ENCODE measurements at regions not wholly inside any gene's neighbourhood (a gene's known extent, or its start where the extent isn't known, plus 50 kb on each side); places are given as distances from the start of the nearest gene placed in this dataset.
"Not testable (repeated sequence)": the region's sequence is repeated elsewhere in the genome, so short reads cannot be mapped to it uniquely, and the experiment has no call there.

DNA sequence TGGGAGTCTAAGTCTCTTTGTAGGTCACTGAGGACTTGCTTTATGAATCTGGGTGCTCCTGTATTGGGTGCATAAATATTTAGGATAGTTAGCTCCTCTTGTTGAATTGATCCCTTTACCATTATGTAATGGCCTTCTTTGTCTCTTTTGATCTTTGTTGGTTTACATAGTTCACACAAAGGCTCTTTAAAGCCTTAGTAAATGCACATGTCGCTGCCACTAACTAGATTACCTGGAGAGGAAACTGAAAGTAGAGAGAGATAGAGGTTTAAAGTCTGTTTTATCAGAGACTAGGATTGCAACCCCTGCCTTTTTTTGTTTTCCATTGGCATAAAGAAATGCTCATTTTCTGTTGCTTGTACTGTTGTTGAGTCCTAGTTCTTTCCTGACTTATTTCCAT lies 392.4 kb upstream of the GBE1 start:
- H3K27me3 ChIP-seq (ENCODE audit: control insufficient read depth in 2 of 2, insufficient read depth in 1 of 2, low read length in 1 of 2); H3K27ac ChIP-seq (ENCODE audit: low read depth in 1 of 2, low read length in 1 of 2); DNase-seq (ENCODE audit: low read depth in 6 of 9, low spot score in 9 of 9); H3K36me3 ChIP-seq (ENCODE audit: control insufficient read depth in 2 of 2, insufficient read depth in 2 of 2, low read length in 1 of 2); H3K4me1 ChIP-seq (ENCODE audit: control insufficient read depth in 2 of 2, insufficient read depth in 2 of 2, low read length in 2 of 2); H3K4me3 ChIP-seq (ENCODE audit: low read length in 2 of 2); H3K9me3 ChIP-seq (ENCODE audit: control insufficient read depth in 2 of 2, insufficient read depth in 1 of 2, low read length in 1 of 2): not testable (repeated sequence)
- WGBS = 88% methylated on average over 1 of the region's 1 CpG

DNA sequence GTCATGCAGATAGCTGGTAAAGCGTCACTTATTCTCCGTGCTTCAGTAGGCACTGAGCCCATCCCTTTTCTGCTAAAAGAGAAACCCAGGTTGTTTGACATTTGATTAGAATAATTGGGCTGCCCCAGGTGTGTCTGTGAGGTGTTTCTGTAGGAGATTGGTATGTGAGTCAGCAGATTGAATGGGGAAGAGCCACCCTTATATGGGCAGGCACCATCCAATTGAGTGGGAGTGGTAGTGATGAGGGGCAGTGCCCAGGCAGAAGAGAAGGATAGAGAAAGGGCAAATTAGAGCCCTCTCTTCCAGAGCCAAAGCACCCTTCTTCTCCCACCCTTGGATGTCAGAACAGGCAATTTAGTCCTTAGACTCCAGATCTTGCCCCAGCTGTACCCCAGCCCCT lies 384.3 kb upstream of the GBE1 start:
- H3K27ac ChIP-seq (ENCODE audit: low read depth in 1 of 2, low read length in 1 of 2) = no peak overlapping the region
- H3K27me3 ChIP-seq (ENCODE audit: control insufficient read depth in 2 of 2, insufficient read depth in 1 of 2, low read length in 1 of 2) = no peaks in the 10 kb centered on the region
- WGBS = 72% methylated on average over 2 of the region's 2 CpGs
- H3K36me3 ChIP-seq (ENCODE audit: control insufficient read depth in 2 of 2, insufficient read depth in 2 of 2, low read length in 1 of 2) = no peaks in the 10 kb centered on the region
- DNase-seq (ENCODE audit: low read depth in 6 of 9, low spot score in 9 of 9) = no peak
- no peaks in the 10 kb centered on the region for H3K9me3 ChIP-seq (ENCODE audit: control insufficient read depth in 2 of 2, insufficient read depth in 1 of 2, low read length in 1 of 2)
- H3K4me1 ChIP-seq (ENCODE audit: control insufficient read depth in 2 of 2, insufficient read depth in 2 of 2, low read length in 2 of 2) = no peaks in the 10 kb centered on the region
- H3K4me3 ChIP-seq (ENCODE audit: low read length in 2 of 2) = no peak overlapping the region

DNA sequence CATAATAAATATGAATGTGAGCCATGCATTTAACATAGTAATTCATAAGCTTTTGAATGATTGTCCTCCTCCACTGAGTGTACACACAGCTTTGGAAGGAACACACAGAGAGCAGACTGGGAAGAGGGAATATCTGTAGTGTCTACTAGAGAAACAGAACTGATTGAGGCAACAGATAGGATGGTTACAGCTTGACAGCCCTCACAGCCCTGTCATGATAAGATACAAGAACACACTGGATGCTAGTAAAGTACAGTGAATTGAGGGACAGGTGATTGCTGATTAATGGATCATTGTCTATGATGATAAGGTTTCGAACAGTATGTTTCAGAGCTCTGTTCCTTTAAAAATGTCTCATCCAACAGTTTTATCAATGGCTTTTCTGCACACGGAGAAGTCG lies 383.4 kb upstream of the GBE1 start:
- Histone ChIP-seq H3K4me1 (ENCODE audit: control insufficient read depth in 2 of 2, insufficient read depth in 2 of 2, low read length in 2 of 2) (no peaks in the 10 kb centered on the region), H3K36me3 (ENCODE audit: control insufficient read depth in 2 of 2, insufficient read depth in 2 of 2, low read length in 1 of 2) (no peaks in the 10 kb centered on the region), H3K27ac (ENCODE audit: low read depth in 1 of 2, low read length in 1 of 2) (no peak overlapping the region), H3K27me3 (ENCODE audit: control insufficient read depth in 2 of 2, insufficient read depth in 1 of 2, low read length in 1 of 2) (no peaks in the 10 kb centered on the region), H3K9me3 (ENCODE audit: control insufficient read depth in 2 of 2, insufficient read depth in 1 of 2, low read length in 1 of 2) (no peaks in the 10 kb centered on the region), H3K4me3 (ENCODE audit: low read length in 2 of 2) (no peak overlapping the region)
- 95% methylated on average over 3 of the region's 3 CpGs for WGBS
- no peak for DNase-seq (ENCODE audit: low read depth in 6 of 9, low spot score in 9 of 9)

DNA sequence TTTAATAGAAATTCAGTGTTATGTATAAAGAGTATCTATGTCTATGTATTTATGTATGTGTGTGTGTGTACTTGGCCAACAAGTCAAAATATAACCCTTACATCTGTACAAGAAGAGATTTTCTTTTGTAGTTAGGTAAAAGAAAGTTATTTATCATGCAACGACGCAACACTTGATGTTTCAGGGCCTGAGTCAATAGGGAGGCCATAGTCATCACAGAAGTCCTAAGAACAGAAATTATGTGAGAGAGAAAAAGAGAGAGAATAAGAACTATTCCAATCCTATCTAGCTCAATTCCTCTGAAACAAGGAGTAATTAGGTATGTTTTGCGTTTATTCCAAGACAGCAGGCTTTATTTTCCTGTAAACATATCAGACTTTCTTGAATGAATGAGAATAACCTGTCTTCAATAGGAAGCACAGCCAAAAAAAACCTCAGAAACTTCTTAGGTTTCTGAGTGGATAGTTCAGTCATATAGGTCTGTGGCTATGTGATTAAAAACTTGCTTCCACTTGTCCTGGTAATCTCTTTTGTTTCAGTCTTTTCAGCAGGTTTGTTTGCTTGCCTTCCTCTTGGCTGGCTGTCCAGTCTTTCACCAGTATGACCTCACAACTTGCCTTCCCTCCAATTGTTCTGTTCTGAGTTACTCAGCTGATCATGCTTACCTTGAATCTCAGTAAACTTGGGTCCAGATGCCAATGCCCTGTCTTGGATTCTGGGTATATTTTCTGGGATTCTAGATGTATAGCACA lies 382.4 kb upstream of the GBE1 start:
- peak in 1 of 9 donors; percentile 2 for DNase-seq (ENCODE audit: low read depth in 6 of 9, low spot score in 9 of 9)
- no peaks in the 10 kb centered on the region for H3K36me3 ChIP-seq (ENCODE audit: control insufficient read depth in 2 of 2, insufficient read depth in 2 of 2, low read length in 1 of 2)

DNA sequence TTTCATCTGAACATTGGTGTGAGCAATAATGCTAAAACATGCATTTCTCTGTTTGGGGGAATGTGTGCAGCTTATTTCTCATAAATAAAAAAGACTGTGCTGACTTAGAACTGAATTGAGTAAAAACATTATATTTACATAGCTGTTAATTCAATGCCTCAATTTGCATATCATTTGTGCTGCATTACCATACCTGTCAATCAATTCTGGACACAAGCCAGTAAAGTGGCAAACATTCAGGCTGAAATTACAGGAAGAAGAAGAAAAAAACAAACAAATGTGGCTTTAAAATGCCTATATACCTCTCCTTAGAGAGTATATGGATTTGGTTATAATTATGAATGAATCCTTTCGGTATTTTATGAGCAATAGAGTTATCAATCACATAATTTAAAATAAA lies 380.1 kb upstream of the GBE1 start:
- H3K27ac ChIP-seq (ENCODE audit: low read depth in 1 of 2, low read length in 1 of 2) = no peak overlapping the region
- no peaks in the 10 kb centered on the region for H3K36me3 ChIP-seq (ENCODE audit: control insufficient read depth in 2 of 2, insufficient read depth in 2 of 2, low read length in 1 of 2)
- no peak for DNase-seq (ENCODE audit: low read depth in 6 of 9, low spot score in 9 of 9)
- peaks cover 0 to 5% of the 10 kb centered on the region in 2 donors for H3K9me3 ChIP-seq (ENCODE audit: control insufficient read depth in 2 of 2, insufficient read depth in 1 of 2, low read length in 1 of 2)
- H3K27me3 ChIP-seq (ENCODE audit: control insufficient read depth in 2 of 2, insufficient read depth in 1 of 2, low read length in 1 of 2) = no peaks in the 10 kb centered on the region
- no peak overlapping the region for H3K4me3 ChIP-seq (ENCODE audit: low read length in 2 of 2)
- no peaks in the 10 kb centered on the region for H3K4me1 ChIP-seq (ENCODE audit: control insufficient read depth in 2 of 2, insufficient read depth in 2 of 2, low read length in 2 of 2)
- 89% methylated on average over 1 of the region's 1 CpG for WGBS

More for the DNA sequence above, 382.4 kb upstream of the GBE1 start:
- WGBS = 94% methylated on average over 3 of the region's 3 CpGs
- Histone ChIP-seq H3K9me3 (ENCODE audit: control insufficient read depth in 2 of 2, insufficient read depth in 1 of 2, low read length in 1 of 2) (peaks cover 0 to 5% of the 10 kb centered on the region in 2 donors), H3K4me3 (ENCODE audit: low read length in 2 of 2) (no peak overlapping the region), H3K4me1 (ENCODE audit: control insufficient read depth in 2 of 2, insufficient read depth in 2 of 2, low read length in 2 of 2) (no peaks in the 10 kb centered on the region), H3K27me3 (ENCODE audit: control insufficient read depth in 2 of 2, insufficient read depth in 1 of 2, low read length in 1 of 2) (no peaks in the 10 kb centered on the region), H3K27ac (ENCODE audit: low read depth in 1 of 2, low read length in 1 of 2) (no peak overlapping the region)

DNA sequence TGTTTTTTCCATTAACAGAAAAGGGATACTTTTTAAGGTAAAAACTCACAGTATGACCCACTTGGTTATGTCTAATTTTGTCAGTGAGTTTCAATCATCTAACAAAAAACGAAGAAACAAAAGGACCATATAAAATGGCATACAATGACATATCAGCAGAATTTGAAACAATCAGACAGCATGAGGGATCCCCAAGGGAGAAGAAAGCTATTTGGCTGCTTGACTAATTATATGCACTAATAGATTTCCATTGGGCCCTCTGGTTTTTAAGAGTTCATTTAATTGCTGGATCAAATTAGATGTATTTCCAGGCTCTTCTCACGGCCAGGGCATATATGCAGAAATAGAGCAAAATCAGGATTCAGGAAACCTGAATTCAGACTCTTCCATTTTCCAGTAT lies 376.4 kb upstream of the GBE1 start:
- 92% methylated on average over 2 of the region's 2 CpGs for WGBS

DNA sequence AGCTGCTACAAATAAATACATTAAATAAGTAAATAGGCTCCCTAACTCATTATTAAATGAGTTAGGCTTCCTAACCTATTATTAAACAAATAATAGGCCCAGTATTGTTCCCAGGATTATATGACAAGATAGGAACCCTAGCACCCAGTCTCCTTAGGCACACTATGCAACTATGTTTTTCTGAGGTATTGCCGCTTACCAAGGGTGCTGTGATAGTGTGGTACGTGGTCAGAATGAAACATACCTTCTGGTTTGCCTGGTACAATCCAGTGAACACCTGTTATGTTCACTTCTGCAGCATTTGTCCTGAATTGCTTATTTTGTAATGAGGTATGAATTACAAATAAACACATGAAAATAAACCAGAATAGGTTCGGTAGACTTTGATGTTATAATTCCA lies 375.6 kb upstream of the GBE1 start:
- H3K27me3 ChIP-seq (ENCODE audit: control insufficient read depth in 2 of 2, insufficient read depth in 1 of 2, low read length in 1 of 2) = no peaks in the 10 kb centered on the region
- 91% methylated on average over 3 of the region's 3 CpGs for WGBS
- no peaks in the 10 kb centered on the region for H3K36me3 ChIP-seq (ENCODE audit: control insufficient read depth in 2 of 2, insufficient read depth in 2 of 2, low read length in 1 of 2)
- no peak overlapping the region for H3K27ac ChIP-seq (ENCODE audit: low read depth in 1 of 2, low read length in 1 of 2)
- H3K4me1 ChIP-seq (ENCODE audit: control insufficient read depth in 2 of 2, insufficient read depth in 2 of 2, low read length in 2 of 2) = no peaks in the 10 kb centered on the region
- H3K4me3 ChIP-seq (ENCODE audit: low read length in 2 of 2) = no peak overlapping the region
- DNase-seq (ENCODE audit: low read depth in 6 of 9, low spot score in 9 of 9) = no peak
- peaks cover 0 to 5% of the 10 kb centered on the region in 2 donors for H3K9me3 ChIP-seq (ENCODE audit: control insufficient read depth in 2 of 2, insufficient read depth in 1 of 2, low read length in 1 of 2)

More for the DNA sequence above, 376.4 kb upstream of the GBE1 start:
- Histone ChIP-seq H3K27me3 (ENCODE audit: control insufficient read depth in 2 of 2, insufficient read depth in 1 of 2, low read length in 1 of 2) (no peaks in the 10 kb centered on the region), H3K9me3 (ENCODE audit: control insufficient read depth in 2 of 2, insufficient read depth in 1 of 2, low read length in 1 of 2) (peaks cover 0 to 5% of the 10 kb centered on the region in 2 donors), H3K27ac (ENCODE audit: low read depth in 1 of 2, low read length in 1 of 2) (no peak overlapping the region), H3K36me3 (ENCODE audit: control insufficient read depth in 2 of 2, insufficient read depth in 2 of 2, low read length in 1 of 2) (no peaks in the 10 kb centered on the region), H3K4me1 (ENCODE audit: control insufficient read depth in 2 of 2, insufficient read depth in 2 of 2, low read length in 2 of 2) (no peaks in the 10 kb centered on the region), H3K4me3 (ENCODE audit: low read length in 2 of 2) (no peak overlapping the region)
- no peak for DNase-seq (ENCODE audit: low read depth in 6 of 9, low spot score in 9 of 9)

DNA sequence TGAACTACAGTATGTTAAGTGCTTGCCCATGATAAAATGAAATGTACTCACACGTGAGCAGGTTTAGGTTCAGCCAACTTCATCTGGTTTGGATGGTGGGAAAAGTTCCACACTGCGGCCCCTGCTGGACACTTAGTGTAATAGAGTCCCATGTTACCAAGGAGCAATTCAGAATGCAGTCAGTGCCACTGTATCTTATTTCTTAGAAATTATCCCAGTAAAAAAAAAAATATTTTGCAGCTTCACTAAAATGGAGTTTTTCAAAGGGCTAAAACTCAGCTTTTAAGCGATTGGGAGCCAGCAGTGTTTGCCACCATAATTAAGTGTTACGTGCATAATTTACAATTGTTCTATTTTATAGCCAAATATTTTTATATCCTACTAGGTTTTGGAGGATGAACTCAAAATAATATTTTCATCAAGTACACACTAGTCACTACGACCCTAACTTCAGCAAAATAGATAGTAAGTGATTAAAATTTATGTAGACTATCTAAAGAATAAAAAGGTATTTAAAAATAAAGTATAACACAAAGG lies 371.7 kb upstream of the GBE1 start:
- WGBS = 48% methylated on average over 5 of the region's 5 CpGs
- H3K36me3 ChIP-seq (ENCODE audit: control insufficient read depth in 2 of 2, insufficient read depth in 2 of 2, low read length in 1 of 2) = no peaks in the 10 kb centered on the region
- no peaks in the 10 kb centered on the region for H3K9me3 ChIP-seq (ENCODE audit: control insufficient read depth in 2 of 2, insufficient read depth in 1 of 2, low read length in 1 of 2)
- H3K27ac ChIP-seq (ENCODE audit: low read depth in 1 of 2, low read length in 1 of 2) = no peak overlapping the region
- peak; percentile 9 to 65 (median 36) for DNase-seq (ENCODE audit: low read depth in 6 of 9, low spot score in 9 of 9)
- H3K4me1 ChIP-seq (ENCODE audit: control insufficient read depth in 2 of 2, insufficient read depth in 2 of 2, low read length in 2 of 2) = no peaks in the 10 kb centered on the region
- no peaks in the 10 kb centered on the region for H3K27me3 ChIP-seq (ENCODE audit: control insufficient read depth in 2 of 2, insufficient read depth in 1 of 2, low read length in 1 of 2)
- no peak overlapping the region for H3K4me3 ChIP-seq (ENCODE audit: low read length in 2 of 2)

DNA sequence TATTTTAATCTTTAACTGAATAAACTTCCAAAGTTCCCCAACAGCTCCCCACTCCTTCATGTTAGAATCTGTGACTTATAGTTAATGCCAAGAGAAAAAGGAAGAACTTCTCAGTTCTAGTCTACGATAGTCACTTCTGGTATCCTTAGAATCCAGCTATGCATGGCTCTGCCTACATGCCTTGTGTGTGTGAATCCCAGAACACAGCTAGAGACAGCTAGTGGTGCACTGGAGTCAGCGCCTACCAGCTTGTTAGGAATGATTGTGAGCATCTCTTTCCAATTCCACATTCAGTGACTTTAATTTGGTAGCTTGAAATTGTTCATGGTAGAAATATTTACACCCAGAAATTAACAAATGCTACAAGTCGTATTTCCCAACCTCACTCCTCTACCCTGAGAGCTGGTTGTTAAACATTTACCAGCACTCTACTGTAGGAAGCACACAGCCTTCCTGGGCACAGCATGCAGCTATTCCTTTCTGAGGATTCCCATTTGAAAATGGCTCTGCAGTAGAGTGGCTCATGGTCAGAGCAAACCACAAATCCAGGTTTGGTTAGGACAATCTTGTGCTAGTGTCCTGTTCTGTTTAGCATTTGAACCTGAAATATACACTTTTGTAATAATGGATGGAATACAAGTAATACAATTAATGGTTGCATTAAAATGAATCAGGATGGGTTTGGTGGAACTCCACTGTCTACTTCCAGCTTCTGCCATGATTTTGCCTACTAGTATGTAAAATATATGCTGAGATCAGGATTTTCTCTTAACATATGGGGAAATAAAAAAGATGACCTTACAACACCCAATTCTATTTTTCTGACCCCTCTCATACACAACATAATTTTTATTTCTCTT lies 371.0 kb upstream of the GBE1 start:
- 96% methylated on average over 3 of the region's 3 CpGs for WGBS
- Histone ChIP-seq H3K9me3 (ENCODE audit: control insufficient read depth in 2 of 2, insufficient read depth in 1 of 2, low read length in 1 of 2) (no peaks in the 10 kb centered on the region), H3K36me3 (ENCODE audit: control insufficient read depth in 2 of 2, insufficient read depth in 2 of 2, low read length in 1 of 2) (no peaks in the 10 kb centered on the region), H3K4me3 (ENCODE audit: low read length in 2 of 2) (no peak overlapping the region), H3K4me1 (ENCODE audit: control insufficient read depth in 2 of 2, insufficient read depth in 2 of 2, low read length in 2 of 2) (no peaks in the 10 kb centered on the region), H3K27me3 (ENCODE audit: control insufficient read depth in 2 of 2, insufficient read depth in 1 of 2, low read length in 1 of 2) (no peaks in the 10 kb centered on the region), H3K27ac (ENCODE audit: low read depth in 1 of 2, low read length in 1 of 2) (no peak overlapping the region)
- DNase-seq (ENCODE audit: low read depth in 6 of 9, low spot score in 9 of 9) = no peak

All from thymus (tissue), 11 donors.